ENCODE measurements at regions not wholly inside any gene's neighbourhood (a gene's known extent, or its start where the extent isn't known, plus 50 kb on each side); places are given as distances from the start of the nearest gene placed in this dataset.

- Histone ChIP-seq H3K27me3 (ENCODE audit: control insufficient read depth in 3 of 3, insufficient read depth in 3 of 3, low read length in 2 of 3) (no peaks in the 10 kb centered on the region), H3K4me1 (ENCODE audit: control insufficient read depth in 5 of 5, insufficient read depth in 5 of 5, low read length in 5 of 5) (no peaks in the 10 kb centered on the region), H3K9me3 (ENCODE audit: control insufficient read depth in 4 of 4, insufficient read depth in 3 of 4, low read length in 3 of 4) (peaks cover 0 to 1% (median 0%) of the 10 kb centered on the region in 4 donors), H3K36me3 (ENCODE audit: control insufficient read depth in 4 of 4, insufficient read depth in 4 of 4, low read length in 4 of 4) (no peaks in the 10 kb centered on the region), H3K27ac (ENCODE audit: low read depth in 1 of 2, low read length in 1 of 2) (no peak overlapping the region), H3K4me3 (no peak overlapping the region), H3K9ac (ENCODE audit: insufficient read depth in 1 of 2, low read length in 2 of 2) (no peak overlapping the region)
- TF ChIP-seq, protein P1, sequence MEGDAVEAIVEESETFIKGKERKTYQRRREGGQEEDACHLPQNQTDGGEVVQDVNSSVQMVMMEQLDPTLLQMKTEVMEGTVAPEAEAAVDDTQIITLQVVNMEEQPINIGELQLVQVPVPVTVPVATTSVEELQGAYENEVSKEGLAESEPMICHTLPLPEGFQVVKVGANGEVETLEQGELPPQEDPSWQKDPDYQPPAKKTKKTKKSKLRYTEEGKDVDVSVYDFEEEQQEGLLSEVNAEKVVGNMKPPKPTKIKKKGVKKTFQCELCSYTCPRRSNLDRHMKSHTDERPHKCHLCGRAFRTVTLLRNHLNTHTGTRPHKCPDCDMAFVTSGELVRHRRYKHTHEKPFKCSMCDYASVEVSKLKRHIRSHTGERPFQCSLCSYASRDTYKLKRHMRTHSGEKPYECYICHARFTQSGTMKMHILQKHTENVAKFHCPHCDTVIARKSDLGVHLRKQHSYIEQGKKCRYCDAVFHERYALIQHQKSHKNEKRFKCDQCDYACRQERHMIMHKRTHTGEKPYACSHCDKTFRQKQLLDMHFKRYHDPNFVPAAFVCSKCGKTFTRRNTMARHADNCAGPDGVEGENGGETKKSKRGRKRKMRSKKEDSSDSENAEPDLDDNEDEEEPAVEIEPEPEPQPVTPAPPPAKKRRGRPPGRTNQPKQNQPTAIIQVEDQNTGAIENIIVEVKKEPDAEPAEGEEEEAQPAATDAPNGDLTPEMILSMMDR (IDR thresholded peaks at IDR 0.05; ENCODE audit: control extremely low read depth, extremely low read depth), result no peak
- WGBS, 2 donors, result 54 to 59% methylated on average over 4 of the region's 4 CpGs
- DNase-seq, result no peak
- ATAC-seq (ENCODE audit: insufficient read depth, low FRiP score), result no peak
These were observed 230.2 kb downstream of the CDCA7 start for GRCh38 chr2:173584676-173585458.

DNA sequence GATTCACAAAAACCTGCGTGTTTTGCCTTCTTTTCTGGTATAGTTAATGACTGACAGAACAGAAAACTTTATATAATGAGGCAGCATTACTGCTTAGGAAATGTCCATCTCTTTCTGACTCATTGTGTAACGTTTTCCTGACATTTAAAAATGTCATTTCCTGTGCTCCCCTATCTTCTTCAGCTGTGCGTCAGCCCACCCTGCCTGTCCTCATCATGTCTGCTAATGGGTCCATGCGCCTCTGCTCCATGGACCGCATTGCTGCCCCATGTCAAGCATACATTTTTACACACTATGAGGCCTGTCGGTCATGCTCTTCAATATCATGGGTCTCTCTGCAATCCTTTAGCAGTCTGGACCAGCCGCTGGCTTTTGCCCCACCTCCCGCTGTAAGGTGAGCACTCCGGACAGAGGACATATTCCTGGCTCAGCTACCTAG is 234.3 kb downstream of the CDCA7 start:
- DNase-seq (no peak), ATAC-seq (ENCODE audit: insufficient read depth, low FRiP score) (no peak)
- Histone ChIP-seq H3K4me3 (no peak overlapping the region), H3K27ac (ENCODE audit: low read depth in 1 of 2, low read length in 1 of 2) (no peak overlapping the region), H3K4me1 (ENCODE audit: control insufficient read depth in 5 of 5, insufficient read depth in 5 of 5, low read length in 5 of 5) (no peaks in the 10 kb centered on the region), H3K9me3 (ENCODE audit: control insufficient read depth in 4 of 4, insufficient read depth in 3 of 4, low read length in 3 of 4) (peaks cover 0 to 8% (median 0%) of the 10 kb centered on the region in 4 donors), H3K9ac (ENCODE audit: insufficient read depth in 1 of 2, low read length in 2 of 2) (no peak overlapping the region), H3K27me3 (ENCODE audit: control insufficient read depth in 3 of 3, insufficient read depth in 3 of 3, low read length in 2 of 3) (no peaks in the 10 kb centered on the region), H3K36me3 (ENCODE audit: control insufficient read depth in 4 of 4, insufficient read depth in 4 of 4, low read length in 4 of 4) (no peaks in the 10 kb centered on the region)
- TF ChIP-seq, protein P1 (IDR thresholded peaks at IDR 0.05; ENCODE audit: control extremely low read depth, extremely low read depth), result no peak
- WGBS, 2 donors, result 70 to 74% methylated on average over 9 of the region's 9 CpGs

DNA sequence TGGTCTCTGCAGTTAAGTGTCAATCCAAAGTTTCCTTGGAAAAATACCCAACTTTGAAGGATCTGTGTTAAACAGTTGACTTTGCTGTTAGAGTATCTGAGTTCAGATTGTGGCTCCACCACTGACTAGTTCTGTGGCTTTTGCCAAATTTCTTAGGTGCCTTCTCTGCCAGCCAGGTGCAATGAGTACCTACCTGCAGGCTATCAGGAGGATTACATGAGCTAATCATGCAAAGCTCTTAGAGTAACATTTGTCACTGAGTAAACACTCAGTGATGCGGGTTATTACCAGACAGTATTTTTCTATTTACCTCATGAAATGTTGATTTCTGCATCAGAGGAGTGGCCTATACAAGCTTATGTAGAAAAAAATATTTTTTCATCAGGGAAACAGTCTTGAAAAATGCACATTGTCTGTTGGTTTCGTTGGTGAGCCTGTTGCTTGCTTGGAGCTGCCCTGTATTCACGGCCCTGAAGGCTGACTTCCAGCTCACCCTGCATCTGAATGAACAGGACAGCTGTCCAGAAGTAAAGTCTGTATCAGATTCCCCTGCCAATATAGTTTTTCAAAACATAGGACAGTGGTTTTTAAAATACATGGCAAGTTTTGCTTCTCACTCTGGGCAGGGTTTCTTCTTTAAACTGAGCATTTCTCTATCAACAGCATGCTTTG is 235.1 kb downstream of the CDCA7 start:
- H3K36me3 ChIP-seq (ENCODE audit: control insufficient read depth in 4 of 4, insufficient read depth in 4 of 4, low read length in 4 of 4), result no peaks in the 10 kb centered on the region
- no peak overlapping the region for H3K4me3 ChIP-seq
- H3K27ac ChIP-seq (ENCODE audit: low read depth in 1 of 2, low read length in 1 of 2), result no peak overlapping the region
- 72 to 90% methylated on average over 3 of the region's 3 CpGs for WGBS, 2 donors
- no peaks in the 10 kb centered on the region for H3K27me3 ChIP-seq (ENCODE audit: control insufficient read depth in 3 of 3, insufficient read depth in 3 of 3, low read length in 2 of 3)
- H3K4me1 ChIP-seq (ENCODE audit: control insufficient read depth in 5 of 5, insufficient read depth in 5 of 5, low read length in 5 of 5), result no peaks in the 10 kb centered on the region
- DNase-seq (no peak), ATAC-seq (ENCODE audit: insufficient read depth, low FRiP score) (peak; percentile 74)
- H3K9me3 ChIP-seq (ENCODE audit: control insufficient read depth in 4 of 4, insufficient read depth in 3 of 4, low read length in 3 of 4), result peaks cover 0 to 6% (median 0%) of the 10 kb centered on the region in 4 donors
- no peak overlapping the region for H3K9ac ChIP-seq (ENCODE audit: insufficient read depth in 1 of 2, low read length in 2 of 2)
- TF ChIP-seq, protein P1 (IDR thresholded peaks at IDR 0.05; ENCODE audit: control extremely low read depth, extremely low read depth), result no peak

Measured in lung (tissue), 11 donors.